Body of pancreas (tissue), 4 donors: ENCODE measurements at regions not wholly inside any gene's neighbourhood (a gene's known extent, or its start where the extent isn't known, plus 50 kb on each side); places are given as distances from the start of the nearest gene placed in this dataset.

Experiments
- ATAC-seq: fragments of 150-250 bp; one replicate; pipeline ENCODE4 v1.9.1; 2016
- DNase-seq, 4 donors: peaks; one replicate each; pipeline ENCODE4 v3.0.0-alpha.2; 2019
- H3K27ac ChIP-seq, 4 donors: fragments of 200-600 bp; sonication (generic); 1 replicate in 3 of 4; 2 replicates in 1 of 4; pipeline versions ENCODE4 v1.5.1 to v1.6.1; 2016 to 2019; ENCODE audit warnings: mild to moderate bottlenecking in 1 of 4, mixed read lengths in 1 of 4, moderate library complexity in 1 of 4
- H3K27me3 ChIP-seq, 2 donors: fragments of 200-600 bp; sonication (generic); one replicate each; pipeline ENCODE4 v1.6.0; 2016; ENCODE audit warnings: mild to moderate bottlenecking in 1 of 2
- H3K36me3 ChIP-seq, 2 donors: fragments of 200-600 bp; sonication (generic); replicated peaks in 1 of 2; 2 replicates each; pipeline ENCODE4 v1.5.1; 2016; ENCODE audit warnings: low read depth in 2 of 2; ENCODE audit not compliant: insufficient read depth in 1 of 2
- H3K4me1 ChIP-seq: fragments of 200-600 bp; sonication (generic); one replicate; pipeline ENCODE4 v1.6.0; 2016
- H3K4me3 ChIP-seq, 2 donors: fragments of 200-600 bp; sonication (generic); 1 replicate in 1 of 2; 2 replicates in 1 of 2; pipeline ENCODE4 v1.5.1; 2016 to 2019
- H3K9me3 ChIP-seq, 3 donors: fragments of 200-600 bp; sonication (generic); 1 replicate in 2 of 3; 2 replicates in 1 of 3; pipeline ENCODE4 v1.5.1; 2016
- CTCF ChIP-seq, 7 experiments: fragments of 450-650 bp in 4 of 7; fragments of 200-600 bp in 3 of 7; sonication (generic) in 3 of 7; IDR thresholded peaks; one replicate each; pipeline ENCODE4 v1.5.1; 2016 to 2019; ENCODE audit warnings: antibody characterized with exemption in 7 of 7
- POLR2A ChIP-seq, 3 donors: fragments of 450-650 bp; IDR thresholded peaks; one replicate each; pipeline ENCODE4 v1.6.1; 2016; ENCODE audit warnings: antibody characterized with exemption in 3 of 3, mild to moderate bottlenecking in 2 of 3
- WGBS, 2 donors: methylation state at CpG; one replicate each; pipeline ENCODE4 v1.1.5; 2017; 5-methylcytosine and 5-hydroxymethylcytosine counted together
- intact Hi-C: fragments of 100-400 bp; cut with DNase I; formaldehyde crosslinking; loops from one replicate; pipeline ENCODE4 v1.15.1; 2023

GRCh38 chr12:87365423-87365822 lies 663.8 kb downstream of the C12orf50 start:
- 92 to 100% methylated on average over 1 of the region's 1 CpG for WGBS, 2 donors
- DNase-seq (no peak), ATAC-seq (no peak)
- Histone ChIP-seq H3K27me3 (no peaks in the 10 kb centered on the region), H3K9me3 (no peaks in the 10 kb centered on the region), H3K27ac (no peak overlapping the region), H3K4me3 (no peak overlapping the region), H3K4me1 (no peaks in the 10 kb centered on the region), H3K36me3 (no peaks in the 10 kb centered on the region)
- TF ChIP-seq POLR2A (IDR thresholded peaks at IDR 0.05) (no peak), CTCF (IDR thresholded peaks at IDR 0.05) (no peak)
- intact Hi-C loops = no loop called here

- intact Hi-C loops = no loop called here
- no peak for DNase-seq
- no peak overlapping the region for H3K27ac ChIP-seq
- no peak overlapping the region for H3K4me3 ChIP-seq
- WGBS, 2 donors = 71 to 83% methylated on average over 8 of the region's 8 CpGs
- H3K36me3 ChIP-seq = no peaks in the 10 kb centered on the region
- no peak for TF ChIP-seq POLR2A (IDR thresholded peaks at IDR 0.05)
- no peak for TF ChIP-seq CTCF (IDR thresholded peaks at IDR 0.05)
- no peaks in the 10 kb centered on the region for H3K4me1 ChIP-seq
- H3K9me3 ChIP-seq = no peaks in the 10 kb centered on the region
- no peak for ATAC-seq
- no peaks in the 10 kb centered on the region for H3K27me3 ChIP-seq
Observed at GRCh38 chr12:87363497-87364084, 665.6 kb downstream of the C12orf50 start.

DNA sequence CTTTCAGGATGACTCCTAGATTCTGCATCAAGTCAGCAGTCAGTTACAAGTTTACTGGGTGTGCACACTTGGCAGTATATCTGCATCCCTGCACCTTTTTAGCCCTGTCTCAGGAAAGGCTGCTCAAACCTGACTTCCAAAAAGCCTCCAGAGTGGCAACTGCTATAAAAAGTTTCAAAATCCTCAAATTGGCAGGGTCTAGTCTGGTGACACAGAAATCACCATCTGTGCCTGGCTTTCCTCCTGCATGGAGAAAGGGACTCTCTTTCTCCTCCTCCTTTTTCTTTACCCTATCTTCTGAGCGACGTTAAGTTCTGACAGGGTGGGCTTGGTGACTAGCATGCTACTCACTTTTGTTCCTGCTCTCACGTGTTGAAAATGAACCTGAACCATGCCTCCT lies 679.5 kb downstream of the C12orf50 start:
- no peak overlapping the region for H3K4me3 ChIP-seq
- H3K4me1 ChIP-seq = no peaks in the 10 kb centered on the region
- H3K9me3 ChIP-seq = no peaks in the 10 kb centered on the region
- no peaks in the 10 kb centered on the region for H3K27me3 ChIP-seq
- H3K36me3 ChIP-seq = no peaks in the 10 kb centered on the region
- H3K27ac ChIP-seq = no peak overlapping the region
- no peak for ATAC-seq
- WGBS, 2 donors = 70 to 75% methylated on average over 3 of the region's 3 CpGs
- intact Hi-C loops = no loop called here
- DNase-seq = no peak
- TF ChIP-seq CTCF (IDR thresholded peaks at IDR 0.05) (no peak), POLR2A (IDR thresholded peaks at IDR 0.05) (no peak)

DNA sequence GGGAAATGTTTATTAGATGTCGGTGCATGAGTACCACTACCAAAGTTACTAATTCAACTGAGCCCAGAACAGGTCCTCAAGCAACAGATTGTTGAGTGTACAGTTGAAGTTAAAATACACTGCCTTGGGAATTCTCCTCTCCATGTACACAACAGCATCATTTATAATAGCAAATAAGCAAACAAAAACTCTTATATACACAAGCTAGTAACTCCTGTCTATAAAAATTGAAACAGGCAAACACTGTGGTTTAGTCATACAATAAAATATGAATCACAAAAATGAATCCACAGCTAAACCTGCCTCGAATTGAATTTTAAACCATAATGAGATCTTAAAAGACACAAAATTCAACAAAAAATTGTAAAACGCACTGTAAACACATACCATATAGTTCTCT lies 681.1 kb downstream of the C12orf50 start:
- WGBS, 2 donors = 59 to 82% methylated on average over 3 of the region's 3 CpGs
- no peaks in the 10 kb centered on the region for H3K9me3 ChIP-seq
- H3K27ac ChIP-seq = no peak overlapping the region
- H3K4me3 ChIP-seq = no peak overlapping the region
- intact Hi-C loops = no loop called here
- DNase-seq (no peak), ATAC-seq (no peak)
- H3K4me1 ChIP-seq = no peaks in the 10 kb centered on the region
- H3K27me3 ChIP-seq = no peaks in the 10 kb centered on the region
- TF ChIP-seq CTCF (IDR thresholded peaks at IDR 0.05) = no peak
- TF ChIP-seq POLR2A (IDR thresholded peaks at IDR 0.05) = no peak
- H3K36me3 ChIP-seq = no peaks in the 10 kb centered on the region

- no peaks in the 10 kb centered on the region for H3K27me3 ChIP-seq
- 55% methylated on average over 4 of the region's 4 CpGs for WGBS, 2 donors
- intact Hi-C loops = no loop called here
- TF ChIP-seq POLR2A (IDR thresholded peaks at IDR 0.05) (no peak), CTCF (IDR thresholded peaks at IDR 0.05) (no peak)
- H3K4me1 ChIP-seq = no peaks in the 10 kb centered on the region
- DNase-seq (no peak), ATAC-seq (no peak)
- H3K4me3 ChIP-seq = no peak overlapping the region
- H3K36me3 ChIP-seq = no peaks in the 10 kb centered on the region
- no peak overlapping the region for H3K27ac ChIP-seq
- no peaks in the 10 kb centered on the region for H3K9me3 ChIP-seq
Observed at GRCh38 chr12:87344699-87345098, 684.5 kb downstream of the C12orf50 start.
